ENCODE measurements at regions not wholly inside any gene's neighbourhood (a gene's known extent, or its start where the extent isn't known, plus 50 kb on each side); places are given as distances from the start of the nearest gene placed in this dataset.

- no peak for ATAC-seq
Observed at GRCh38 chr10:21082206-21082605, 185.1 kb upstream of the NEBL start.

GRCh38 chr10:21080261-21080660, 183.2 kb upstream of the NEBL start:
- ATAC-seq, result no peak

- no peak for ATAC-seq
Observed at GRCh38 chr10:21079330-21079658, 182.2 kb upstream of the NEBL start.

- peak; percentile 84 for ATAC-seq
Observed at GRCh38 chr10:21078410-21079329, 181.6 kb upstream of the NEBL start.

GRCh38 chr10:21077681-21078080, 180.6 kb upstream of the NEBL start:
- ATAC-seq, result no peak

DNA sequence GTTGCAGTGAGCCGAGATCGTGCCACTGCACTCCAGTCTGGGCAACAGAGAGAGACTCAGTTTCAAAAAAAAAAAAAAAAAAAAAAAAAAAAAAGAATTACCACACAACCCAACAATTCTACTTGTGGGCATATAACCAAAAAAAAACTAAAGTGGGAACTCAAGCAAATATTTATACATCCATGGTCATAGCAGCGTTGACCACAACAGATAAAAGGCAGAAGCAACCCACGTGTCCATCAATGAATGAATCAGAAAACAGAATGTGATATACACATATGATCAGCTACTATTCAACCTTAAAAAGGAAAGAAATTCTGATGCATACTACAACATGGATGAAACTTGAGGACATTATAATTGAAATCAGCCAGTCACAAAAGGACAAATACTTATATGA, 179.3 kb upstream of the NEBL start:
- no peak for ATAC-seq

- ATAC-seq, result no peak
Observed at GRCh38 chr10:21075880-21076279, 178.8 kb upstream of the NEBL start.

GRCh38 chr10:21071001-21071673, 174.0 kb upstream of the NEBL start:
- no peak for ATAC-seq

- no peak for ATAC-seq
Observed at GRCh38 chr10:21069929-21070700, 173.0 kb upstream of the NEBL start.

GRCh38 chr10:21069278-21069677, 172.2 kb upstream of the NEBL start:
- ATAC-seq, result no peak

GRCh38 chr10:21068026-21068656, 171.0 kb upstream of the NEBL start:
- no peak for ATAC-seq

- no peak for ATAC-seq
Observed at GRCh38 chr10:21065621-21066248, 168.6 kb upstream of the NEBL start.

DNA sequence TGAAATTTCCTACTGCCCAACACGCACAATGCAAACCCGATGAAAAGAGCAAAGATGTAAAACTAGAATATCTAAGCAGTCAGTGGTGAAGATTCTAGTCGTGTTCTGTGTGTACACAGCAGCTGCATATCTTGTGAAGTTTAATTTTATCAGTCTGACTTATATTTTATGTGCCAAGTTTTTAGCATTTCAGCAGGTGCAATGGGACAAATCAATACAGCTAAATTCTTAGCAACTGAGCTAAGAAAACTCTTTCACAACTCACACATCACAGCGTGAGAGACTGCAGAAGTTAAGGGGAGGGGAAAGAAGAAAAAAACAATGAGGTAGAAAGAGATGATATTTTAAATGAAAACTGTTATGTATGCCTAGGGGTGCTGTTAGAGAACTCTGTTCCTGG, 164.9 kb upstream of the NEBL start:
- ATAC-seq, result no peak

GRCh38 chr10:21061184-21061583, 164.1 kb upstream of the NEBL start:
- ATAC-seq, result no peak

DNA sequence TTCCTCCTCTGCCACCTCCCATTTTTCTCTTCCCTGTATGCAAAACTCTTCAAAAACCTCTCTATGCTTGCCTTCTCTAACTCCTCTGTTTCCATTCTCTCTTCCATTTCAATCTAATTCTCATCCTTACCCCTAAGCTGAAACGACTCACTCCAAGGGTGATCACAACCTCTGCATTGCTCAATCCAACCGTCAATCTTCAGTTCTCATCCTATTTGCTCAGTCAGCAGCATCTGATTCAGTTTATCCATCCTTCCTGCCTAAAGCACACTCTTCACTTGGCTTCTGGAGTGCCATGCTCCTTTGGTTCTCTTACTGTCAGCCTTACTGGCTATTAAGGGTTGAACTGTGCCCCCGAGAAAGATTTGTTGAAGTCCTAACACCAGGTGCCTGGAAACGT, 163.5 kb upstream of the NEBL start:
- no peak for ATAC-seq

GRCh38 chr10:21057989-21058388, 160.9 kb upstream of the NEBL start:
- no peak for ATAC-seq

DNA sequence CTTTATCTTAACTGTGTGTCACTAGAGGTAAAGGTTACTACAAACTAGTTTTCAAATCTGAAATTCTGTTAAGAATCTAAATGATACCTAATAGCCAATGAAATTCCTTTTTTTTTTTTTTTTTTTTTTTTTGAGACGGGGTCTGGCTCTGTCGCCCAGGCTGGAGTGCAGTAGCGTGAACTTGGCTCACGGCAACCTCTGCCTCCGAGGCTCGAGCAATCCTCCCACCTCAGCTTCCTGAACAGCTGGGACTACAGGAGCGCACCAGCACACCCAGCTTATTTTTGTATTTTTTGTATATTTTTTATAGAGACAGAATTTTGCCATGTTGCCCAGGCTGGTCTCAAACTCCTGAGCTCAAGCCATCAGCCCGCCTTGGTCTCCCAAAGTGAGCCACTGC, 160.3 kb upstream of the NEBL start:
- no peak for ATAC-seq

- ATAC-seq, result no peak
Observed at GRCh38 chr10:21056461-21056860, 159.3 kb upstream of the NEBL start.

DNA sequence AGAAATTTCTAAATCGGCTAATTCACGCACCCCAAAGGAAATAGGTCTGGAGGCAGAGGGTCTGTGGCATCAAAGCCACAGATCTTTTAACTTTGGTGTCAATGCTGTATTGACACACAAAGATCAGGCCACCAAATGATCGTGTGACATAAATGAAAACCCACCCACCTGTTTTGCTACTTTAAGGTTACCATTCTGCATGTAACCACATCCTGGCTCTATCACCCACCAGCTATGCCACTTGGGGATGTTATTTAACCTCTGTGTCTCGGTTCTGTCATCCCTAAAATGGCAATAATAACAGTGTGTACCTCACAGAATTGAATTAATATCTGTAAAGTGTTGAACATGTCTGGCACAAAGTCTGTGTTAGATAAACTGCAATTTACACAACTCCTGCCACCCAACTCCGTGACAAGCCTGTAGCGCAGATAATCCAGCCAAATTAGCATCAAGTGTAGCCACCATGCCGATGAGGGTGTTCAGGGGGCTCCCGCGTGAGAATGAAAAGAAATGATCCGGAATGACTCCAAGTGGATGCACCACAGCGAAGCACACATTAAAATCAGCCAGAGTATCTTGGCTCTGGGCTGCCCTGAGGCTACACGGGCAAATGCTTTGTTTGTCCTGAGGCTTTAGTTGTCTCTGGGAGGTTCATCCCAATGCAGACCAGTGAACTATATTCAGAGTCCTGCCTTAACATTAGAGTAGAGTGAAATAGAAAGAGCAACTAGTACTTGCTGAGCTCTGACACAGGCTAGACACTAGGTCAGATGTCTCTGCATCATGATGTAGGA, 158.4 kb upstream of the NEBL start:
- no peak for ATAC-seq

GRCh38 chr10:21053953-21054690, 157.0 kb upstream of the NEBL start:
- no peak for ATAC-seq

GRCh38 chr10:21052709-21053104, 155.6 kb upstream of the NEBL start:
- no peak for ATAC-seq

All from esophagus mucosa (tissue), 1 donor.